GM23248 (cell line): ENCODE measurements at regions not wholly inside any gene's neighbourhood (a gene's known extent, or its start where the extent isn't known, plus 50 kb on each side); places are given as distances from the start of the nearest gene placed in this dataset.

Experiments used
- EZH2 ChIP-seq: fragments of 200-600 bp; sonication (generic); IDR thresholded peaks from 2 replicates; pipeline ENCODE4 v1.6.1; 2018; ENCODE audit warnings: antibody characterized with exemption, mild to moderate bottlenecking; ENCODE audit not compliant: insufficient read depth, poor library complexity, severe bottlenecking
- EZH2phosphoT487 ChIP-seq: fragments of 200-600 bp; sonication (generic); IDR thresholded peaks from 2 replicates; pipeline ENCODE4 v1.6.1; 2018; ENCODE audit warnings: antibody characterized with exemption, moderate library complexity, mild to moderate bottlenecking, low read depth; ENCODE audit not compliant: insufficient read depth

GRCh38 chrX:96204928-96205327, 479.7 kb upstream of the DIAPH2 start:
- no peak for TF ChIP-seq EZH2
- no peak for TF ChIP-seq EZH2phosphoT487
